Endothelial cell of umbilical vein (primary cell): ENCODE measurements at regions not wholly inside any gene's neighbourhood (a gene's known extent, or its start where the extent isn't known, plus 50 kb on each side); places are given as distances from the start of the nearest gene placed in this dataset.

ENCODE experiments used
- BruUV-seq: library from RNA; stranded (reverse); fragments of 400-500 nt; replicated peaks from 2 replicates; lab custom pipeline; 2021; lab: Mats Ljungman, UMichigan
- CTCF ChIA-PET: fragments of 300-600, 350-600 bp; sonication (Branson Sonifier 250); formaldehyde crosslinking; loops from one replicate; lab custom pipeline; 2021; ENCODE audit warnings: antibody characterized with exemption, inconsistent platforms; lab: Charles Lee
- POLR2A ChIA-PET: fragments of 300-600, 350-600 bp; sonication (Branson Sonifier 250); formaldehyde crosslinking; loops from one replicate; lab custom pipeline; 2021; ENCODE audit warnings: antibody characterized with exemption, inconsistent platforms; lab: Charles Lee
- DNase-seq: peaks from one replicate; pipeline ENCODE4 v3.0.0-alpha.2; 2011; ENCODE audit warnings: low read depth, low spot score
- FAIRE-seq: peaks from 2 replicates; lab custom pipeline; 2011; peaks lifted over from hg19 to GRCh38; lab: Jason Lieb, UNC
- H2AFZ ChIP-seq: 2 replicates; pipeline ENCODE4 v1.6.0; 2012; ENCODE audit warnings: low read depth, low read length, control low read depth, inconsistent platforms
- H3K27ac ChIP-seq: 2 replicates; pipeline ENCODE4 v1.5.1; 2011; ENCODE audit warnings: low read depth, mild to moderate bottlenecking, control low read depth, low read length, moderate library complexity; ENCODE audit not compliant: insufficient read depth
- H3K27me3 ChIP-seq, 2 experiments: 2 replicates each; pipeline versions ENCODE4 v1.6.0 to v1.6.1; 2011; ENCODE audit warnings: low read length in 2 of 2, mixed read lengths in 1 of 2; ENCODE audit not compliant: control insufficient read depth in 2 of 2, insufficient read depth in 2 of 2
- H3K36me3 ChIP-seq, 2 experiments: 2 replicates in 1 of 2; 3 replicates in 1 of 2; pipeline ENCODE4 v1.5.1; 2011; ENCODE audit warnings: low read length in 2 of 2, mild to moderate bottlenecking in 1 of 2, moderate library complexity in 1 of 2; ENCODE audit not compliant: control insufficient read depth in 2 of 2, insufficient read depth in 2 of 2; ENCODE audit errors: extremely low read depth in 1 of 2
- H3K4me1 ChIP-seq: 3 replicates; pipeline ENCODE4 v1.5.1; 2011; ENCODE audit warnings: mild to moderate bottlenecking, low read length; ENCODE audit not compliant: control insufficient read depth, insufficient read depth; ENCODE audit errors: extremely low read depth
- H3K4me2 ChIP-seq: 2 replicates; pipeline ENCODE4 v1.6.1; 2011; ENCODE audit warnings: low read length, control low read depth, mixed read lengths; ENCODE audit not compliant: insufficient read depth
- H3K4me3 ChIP-seq, 3 experiments: fragments of 200-600 bp in 1 of 3; sonication (generic), shearing (Covaris generic) in 1 of 3; replicated peaks in 1 of 3; 2 replicates each; pipeline ENCODE4 v1.5.1; 2011 to 2016; ENCODE audit warnings: control low read depth in 3 of 3, low read length in 3 of 3, mild to moderate bottlenecking in 2 of 3, inconsistent platforms in 1 of 3, low read depth in 1 of 3, moderate library complexity in 1 of 3; ENCODE audit not compliant: insufficient read depth in 1 of 3
- H3K79me2 ChIP-seq: 2 replicates; pipeline ENCODE4 v1.6.0; 2012; ENCODE audit warnings: low read length, inconsistent platforms; ENCODE audit not compliant: control insufficient read depth, insufficient read depth
- H3K9ac ChIP-seq: replicated peaks from 2 replicates; pipeline ENCODE3; 2011; ENCODE audit warnings: low read length, control low read depth; ENCODE audit not compliant: insufficient read depth; ENCODE audit errors: extremely low read depth
- H3K9me1 ChIP-seq: replicated peaks from 3 replicates; pipeline ENCODE4 v1.6.0; 2011; ENCODE audit warnings: mild to moderate bottlenecking, low read length; ENCODE audit not compliant: control insufficient read depth, insufficient read depth; ENCODE audit errors: extremely low read depth
- H3K9me3 ChIP-seq: replicated peaks from 2 replicates; pipeline ENCODE4 v1.5.1; 2012; ENCODE audit warnings: low read length, inconsistent platforms; ENCODE audit not compliant: control insufficient read depth, insufficient read depth
- H4K20me1 ChIP-seq: replicated peaks from 2 replicates; pipeline ENCODE3; 2011; ENCODE audit warnings: mild to moderate bottlenecking, low read length; ENCODE audit not compliant: control insufficient read depth, insufficient read depth; ENCODE audit errors: extremely low read depth
- EZH2 ChIP-seq: IDR thresholded peaks from 2 replicates; pipeline ENCODE4 v1.6.1; 2012; ENCODE audit warnings: borderline replicate concordance, low read depth, mild to moderate bottlenecking, moderate library complexity, low read length, inconsistent platforms; ENCODE audit not compliant: severe bottlenecking
- FOS ChIP-seq: IDR thresholded peaks from 2 replicates; pipeline ENCODE4 v1.6.1; 2011; ENCODE audit warnings: mild to moderate bottlenecking, low read length, moderate library complexity, borderline replicate concordance; ENCODE audit not compliant: insufficient read depth
- GATA2 ChIP-seq: IDR thresholded peaks from 2 replicates; pipeline ENCODE4 v1.7.0; 2011; ENCODE audit warnings: low read depth, mild to moderate bottlenecking, moderate library complexity, mixed read lengths, low read length; ENCODE audit not compliant: insufficient read length, insufficient read depth
- JUN ChIP-seq: IDR thresholded peaks from 2 replicates; pipeline ENCODE4 v1.6.1; 2011; ENCODE audit warnings: borderline replicate concordance, low read depth; ENCODE audit not compliant: insufficient read length, insufficient read depth
- MYC ChIP-seq: IDR thresholded peaks from one replicate; pipeline ENCODE4 v1.6.1; 2011; ENCODE audit warnings: mild to moderate bottlenecking, low read depth, low read length
- POLR2A ChIP-seq: IDR thresholded peaks from 2 replicates; pipeline ENCODE4 v1.6.1; 2012; ENCODE audit warnings: low read depth, mild to moderate bottlenecking, control low read depth, low read length
- POLR2AphosphoS5 ChIP-seq: IDR thresholded peaks from 2 replicates; pipeline ENCODE4 v1.6.1; 2012; ENCODE audit warnings: low read depth, mild to moderate bottlenecking, control low read depth, low read length, moderate library complexity; ENCODE audit not compliant: insufficient read depth
- dilution Hi-C: fragments of 300-500 bp; cut with MboI; formaldehyde crosslinking; loops from one replicate; pipeline ENCODE4 v1.15.0; 2019; ENCODE audit warnings: low sequenced_read_pairs; ENCODE audit not compliant: extremely low pct_ligation_motif_present
- intact Hi-C: fragments of 100-400 bp; cut with micrococcal nuclease; formaldehyde crosslinking; loops from one replicate; pipeline ENCODE4 v1.10.0; 2022
- TF ChIP-seq, protein P1 (sequence below): IDR thresholded peaks from 2 replicates; pipeline ENCODE4 v1.6.1; 2011; ENCODE audit not compliant: insufficient read depth, insufficient read length
- TF ChIP-seq, protein P2 (sequence below), 2 donors: IDR thresholded peaks; 1 replicate in 1 of 2; 2 replicates in 1 of 2; pipeline ENCODE4 v1.5.1; 2011; ENCODE audit warnings: low read length in 2 of 2, mild to moderate bottlenecking in 2 of 2, moderate library complexity in 2 of 2, control low read depth in 1 of 2, inconsistent platforms in 1 of 2, low read depth in 1 of 2; ENCODE audit not compliant: insufficient read depth in 1 of 2; ENCODE audit errors: extremely low read depth in 1 of 2

DNA sequence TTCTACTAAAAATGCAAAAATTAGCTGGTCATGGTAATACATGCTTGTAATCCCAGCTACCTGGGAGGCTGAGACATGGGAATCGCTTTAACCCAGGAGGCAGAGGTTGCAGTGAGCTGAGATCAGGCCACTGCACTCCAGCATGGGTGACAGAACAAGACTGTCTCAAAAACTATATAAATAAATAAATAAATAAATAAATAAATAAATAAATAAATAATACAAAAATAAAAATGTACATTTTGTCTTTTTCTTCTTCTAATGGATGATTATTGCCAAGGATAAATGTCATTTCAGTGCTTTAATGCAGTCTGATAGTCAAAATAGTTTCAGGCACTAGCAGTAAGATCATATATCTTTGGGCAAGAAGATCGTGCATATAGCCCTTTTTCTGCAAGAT lies 727.6 kb upstream of the SEMA3D start:
- ChIA-PET CTCF (no interaction called here), POLR2A (no interaction called here)
- Histone ChIP-seq H3K4me1 (no peaks in the 10 kb centered on the region), H3K27me3 (no peaks in the 10 kb centered on the region), H3K9me3 (no peaks in the 10 kb centered on the region), H3K79me2 (no peaks in the 10 kb centered on the region), H3K9ac (no peak overlapping the region), H3K36me3 (no peaks in the 10 kb centered on the region), H3K27ac (no peak overlapping the region), H2AFZ (no peak overlapping the region), H3K4me3 (no peak overlapping the region), H4K20me1 (no peaks in the 10 kb centered on the region), H3K4me2 (no peak overlapping the region), H3K9me1 (no peaks in the 10 kb centered on the region)
- FAIRE-seq (no peak), DNase-seq (no peak)
- dilution Hi-C loops (no loop called here), intact Hi-C loops (no loop called here)
- TF ChIP-seq, protein P1, sequence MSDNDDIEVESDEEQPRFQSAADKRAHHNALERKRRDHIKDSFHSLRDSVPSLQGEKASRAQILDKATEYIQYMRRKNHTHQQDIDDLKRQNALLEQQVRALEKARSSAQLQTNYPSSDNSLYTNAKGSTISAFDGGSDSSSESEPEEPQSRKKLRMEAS: no peak
- TF ChIP-seq JUN (no peak), POLR2A (no peak), MYC (no peak), POLR2AphosphoS5 (no peak), FOS (no peak), GATA2 (no peak), EZH2 (no peak)
- TF ChIP-seq, protein P2, sequence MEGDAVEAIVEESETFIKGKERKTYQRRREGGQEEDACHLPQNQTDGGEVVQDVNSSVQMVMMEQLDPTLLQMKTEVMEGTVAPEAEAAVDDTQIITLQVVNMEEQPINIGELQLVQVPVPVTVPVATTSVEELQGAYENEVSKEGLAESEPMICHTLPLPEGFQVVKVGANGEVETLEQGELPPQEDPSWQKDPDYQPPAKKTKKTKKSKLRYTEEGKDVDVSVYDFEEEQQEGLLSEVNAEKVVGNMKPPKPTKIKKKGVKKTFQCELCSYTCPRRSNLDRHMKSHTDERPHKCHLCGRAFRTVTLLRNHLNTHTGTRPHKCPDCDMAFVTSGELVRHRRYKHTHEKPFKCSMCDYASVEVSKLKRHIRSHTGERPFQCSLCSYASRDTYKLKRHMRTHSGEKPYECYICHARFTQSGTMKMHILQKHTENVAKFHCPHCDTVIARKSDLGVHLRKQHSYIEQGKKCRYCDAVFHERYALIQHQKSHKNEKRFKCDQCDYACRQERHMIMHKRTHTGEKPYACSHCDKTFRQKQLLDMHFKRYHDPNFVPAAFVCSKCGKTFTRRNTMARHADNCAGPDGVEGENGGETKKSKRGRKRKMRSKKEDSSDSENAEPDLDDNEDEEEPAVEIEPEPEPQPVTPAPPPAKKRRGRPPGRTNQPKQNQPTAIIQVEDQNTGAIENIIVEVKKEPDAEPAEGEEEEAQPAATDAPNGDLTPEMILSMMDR (IDR thresholded peaks at IDR 0.05; ENCODE audit: extremely low read depth in 1 of 2, insufficient read depth in 1 of 2, low read depth in 1 of 2, low read length in 2 of 2): no peak
- no TSS peak for BruUV-seq
